HepG2 (cell line): ENCODE measurements at regions not wholly inside any gene's neighbourhood (a gene's known extent, or its start where the extent isn't known, plus 50 kb on each side); places are given as distances from the start of the nearest gene placed in this dataset.

Experiments used
- BCL6 ChIP-seq: IDR thresholded peaks from 2 replicates; pipeline ENCODE4 v1.6.1; 2016; ENCODE audit warnings: missing genetic modification reagents, missing compliant biosample characterization
- CEBPZ ChIP-seq: IDR thresholded peaks from 2 replicates; pipeline ENCODE4 v1.6.1; 2012; ENCODE audit warnings: low read length, improper control_type of control experiment
- CENPT ChIP-seq: sonication (generic); formaldehyde crosslinking; IDR thresholded peaks from 2 replicates; pipeline ENCODE4 v1.8.0; 2022; ENCODE audit warnings: low read depth, mild to moderate bottlenecking, moderate library complexity, missing genetic modification reagents
- E2F5 ChIP-seq: sonication (generic); formaldehyde crosslinking; conservative IDR thresholded peaks from 2 replicates; pipeline ENCODE4 v1.4.0; 2020; ENCODE audit warnings: missing genetic modification reagents
- ELF4 ChIP-seq: sonication (generic); formaldehyde crosslinking; IDR thresholded peaks from 2 replicates; pipeline ENCODE4 v1.5.0; 2020; ENCODE audit warnings: missing genetic modification reagents, mild to moderate bottlenecking, moderate library complexity, borderline replicate concordance
- FOXK2 ChIP-seq: fragments of 450-650 bp; IDR thresholded peaks from 2 replicates; pipeline ENCODE4 v1.6.1; 2016
- GABPA ChIP-seq, 2 experiments: IDR thresholded peaks; 2 replicates each; pipeline ENCODE4 v1.6.1; 2011 to 2016; ENCODE audit warnings: low read depth in 2 of 2, low read length in 1 of 2, missing biosample characterization in 1 of 2, missing genetic modification characterization in 1 of 2
- GMEB1 ChIP-seq: sonication (generic); formaldehyde crosslinking; IDR thresholded peaks from 2 replicates; pipeline ENCODE4 v1.5.1; 2020; ENCODE audit warnings: missing genetic modification reagents, mild to moderate bottlenecking, borderline replicate concordance
- HIVEP1 ChIP-seq: sonication (generic); formaldehyde crosslinking; IDR thresholded peaks from 2 replicates; pipeline ENCODE4 v1.4.0; 2020; ENCODE audit warnings: mild to moderate bottlenecking, missing genetic modification reagents
- HMGA1 ChIP-seq: sonication (generic); formaldehyde crosslinking; conservative IDR thresholded peaks from 2 replicates; pipeline ENCODE4 v1.4.0; 2020; ENCODE audit warnings: missing genetic modification reagents
- MAFG ChIP-seq: sonication (generic); formaldehyde crosslinking; IDR thresholded peaks from 2 replicates; pipeline ENCODE4 v1.5.1; 2020; ENCODE audit warnings: mild to moderate bottlenecking, missing genetic modification reagents
- MZF1 ChIP-seq: sonication (generic); formaldehyde crosslinking; IDR thresholded peaks from 2 replicates; pipeline ENCODE4 v1.8.1; 2023; ENCODE audit warnings: mild to moderate bottlenecking, missing genetic modification reagents, borderline replicate concordance
- NKX3-1 ChIP-seq: sonication (generic); formaldehyde crosslinking; IDR thresholded peaks from 2 replicates; pipeline ENCODE4 v1.5.0; 2020; ENCODE audit warnings: missing genetic modification reagents
- RXRA ChIP-seq: sonication (generic); formaldehyde crosslinking; IDR thresholded peaks from 2 replicates; pipeline ENCODE4 v1.5.1; 2020; ENCODE audit warnings: missing genetic modification reagents
- SALL1 ChIP-seq: sonication (generic); formaldehyde crosslinking; IDR thresholded peaks from 2 replicates; pipeline ENCODE4 v1.8.0; 2022; ENCODE audit warnings: mild to moderate bottlenecking, missing genetic modification reagents
- STAT6 ChIP-seq: sonication (generic); formaldehyde crosslinking; IDR thresholded peaks from 2 replicates; pipeline ENCODE4 v1.4.0; 2020; ENCODE audit warnings: missing genetic modification reagents, mild to moderate bottlenecking, borderline replicate concordance
- TCF7L2 ChIP-seq: IDR thresholded peaks from 2 replicates; pipeline ENCODE4 v1.6.1; 2011; ENCODE audit warnings: mild to moderate bottlenecking, low read depth, low read length, moderate library complexity
- TP53 ChIP-seq: sonication (generic); formaldehyde crosslinking; conservative IDR thresholded peaks from 2 replicates; pipeline ENCODE4 v1.4.0; 2020; ENCODE audit warnings: missing genetic modification reagents
- ZFX ChIP-seq: sonication (generic); formaldehyde crosslinking; IDR thresholded peaks from 2 replicates; pipeline ENCODE4 v1.4.0; 2020; ENCODE audit warnings: mild to moderate bottlenecking, low read depth, missing genetic modification reagents, moderate library complexity
- ZKSCAN5 ChIP-seq: sonication (generic); formaldehyde crosslinking; IDR thresholded peaks from 2 replicates; pipeline ENCODE4 v1.5.1; 2020; ENCODE audit warnings: mild to moderate bottlenecking, missing genetic modification reagents
- ZMYM4 ChIP-seq: sonication (generic); formaldehyde crosslinking; IDR thresholded peaks from 2 replicates; pipeline ENCODE4 v1.8.1; 2023; ENCODE audit warnings: mild to moderate bottlenecking, missing genetic modification reagents

GRCh38 chr20:50389808-50390684 lies 120.1 kb upstream of the PTPN1 start (continued):
- TF ChIP-seq E2F5 (CRISPR knock-in tag) (no peak), HMGA1 (CRISPR knock-in tag) (no peak), TP53 (CRISPR knock-in tag) (peak; percentile 77), GABPA (IDR thresholded peaks at IDR 0.05; ENCODE audit: low read depth, low read length) (no peak), GABPA (CRISPR knock-in tag; IDR thresholded peaks at IDR 0.05; ENCODE audit: low read depth) (peak; percentile 58; the same call in 1 of the 2 replicates), RXRA (CRISPR knock-in tag) (peak; percentile 100), GMEB1 (CRISPR knock-in tag) (peak; percentile 40; the same call in 1 of the 2 replicates), BCL6 (CRISPR knock-in tag) (peak; percentile 97), CEBPZ (no peak), STAT6 (0 out of 2 replicates have a peak, but pooled peaks have one; percentile 53), SALL1 (CRISPR knock-in tag) (peak; percentile 96), ZMYM4 (CRISPR knock-in tag) (peak; percentile 75), HIVEP1 (CRISPR knock-in tag) (peak; percentile 83; the same call in 1 of the 2 replicates), MAFG (no peak), ZFX (CRISPR knock-in tag) (peak; percentile 77; the same call in 1 of the 2 replicates), CENPT (no peak), MZF1 (CRISPR knock-in tag) (no peak), NKX3-1 (CRISPR knock-in tag) (peak; percentile 83), FOXK2 (peak; percentile 79), TCF7L2 (peak; percentile 97), ELF4 (CRISPR knock-in tag) (no peak), ZKSCAN5 (CRISPR knock-in tag) (no peak)
